HepG2 (cell line): ENCODE measurements at regions not wholly inside any gene's neighbourhood (a gene's known extent, or its start where the extent isn't known, plus 50 kb on each side); places are given as distances from the start of the nearest gene placed in this dataset.

Experiments
- ATAC-seq: fragments of 200-7000 bp; cut with Tn5 transposase; 3 replicates; pipeline ENCODE4 v1.9.1; 2020; ENCODE audit warnings: mild to moderate bottlenecking, moderate library complexity
- BruUV-seq: library from RNA; stranded (reverse); fragments of 400-500 nt; replicated peaks from 2 replicates; lab custom pipeline; 2021; lab: Mats Ljungman, UMichigan
- CTCF ChIA-PET: fragments of 300-600 bp; formaldehyde crosslinking; extraction: SDS; loops from one replicate; lab custom pipeline; 2021; ENCODE audit warnings: low total read pairs, inconsistent platforms, low intra/inter-chr PET ratio; lab: Yijun Ruan, JAX
- POLR2A ChIA-PET: fragments of 350-600 bp; sonication (Branson Sonifier 250); formaldehyde crosslinking; loops from one replicate; lab custom pipeline; 2020; ENCODE audit warnings: antibody characterized with exemption, inconsistent platforms; lab: Yijun Ruan, JAX
- DNase-seq: peaks from one replicate; pipeline ENCODE4 v3.0.0-alpha.2; 2015; ENCODE audit warnings: low spot score
- FAIRE-seq: peaks from 3 replicates; lab custom pipeline; 2011; peaks lifted over from hg19 to GRCh38; lab: Jason Lieb, UNC
- H2AFZ ChIP-seq: one replicate; pipeline ENCODE4 v1.6.1; 2011; ENCODE audit warnings: low read length, inconsistent platforms
- H3K27ac ChIP-seq: fragments of 300-600 bp; 3 replicates; pipeline ENCODE4 v1.8.0; 2011; ENCODE audit warnings: mixed run types, mild to moderate bottlenecking, mixed read lengths, low read length, inconsistent platforms; ENCODE audit not compliant: insufficient read depth; ENCODE audit errors: extremely low read length
- H3K27me3 ChIP-seq, 2 experiments: fragments of 200-600 bp in 1 of 2; 2 replicates in 1 of 2; 3 replicates in 1 of 2; pipeline versions ENCODE4 v1.6.0 to v1.8.0; 2011; ENCODE audit warnings: low read length in 2 of 2, mild to moderate bottlenecking in 2 of 2, moderate library complexity in 2 of 2, inconsistent platforms in 1 of 2; ENCODE audit not compliant: insufficient read depth in 2 of 2, control insufficient read depth in 1 of 2
- H3K36me3 ChIP-seq, 2 experiments: fragments of 200-600 bp in 1 of 2; replicated peaks in 1 of 2; 2 replicates in 1 of 2; 3 replicates in 1 of 2; pipeline versions ENCODE4 v1.5.1 to v1.8.0; 2011; ENCODE audit warnings: low read length in 2 of 2, inconsistent platforms in 1 of 2; ENCODE audit not compliant: insufficient read depth in 2 of 2, control insufficient read depth in 1 of 2
- H3K4me1 ChIP-seq: 2 replicates; pipeline ENCODE4 v1.5.1; 2012; ENCODE audit warnings: low read length, inconsistent platforms; ENCODE audit not compliant: insufficient read depth
- H3K4me2 ChIP-seq: 2 replicates; pipeline ENCODE4 v1.6.0; 2011; ENCODE audit warnings: low read depth, low read length, inconsistent platforms
- H3K4me3 ChIP-seq, 3 experiments: fragments of 200-600 bp in 1 of 3; sonication (generic), shearing (Covaris generic) in 1 of 3; replicated peaks in 1 of 3; 2 replicates each; pipeline ENCODE4 v1.5.1; 2011 to 2016; ENCODE audit warnings: low read length in 3 of 3, inconsistent platforms in 2 of 3, low read depth in 2 of 3, mild to moderate bottlenecking in 2 of 3, control low read depth in 1 of 3, mixed read lengths in 1 of 3; ENCODE audit not compliant: insufficient read depth in 1 of 3
- H3K79me2 ChIP-seq: one replicate; pipeline ENCODE4 v1.6.1; 2011; ENCODE audit warnings: low read length, inconsistent platforms; ENCODE audit not compliant: insufficient read depth
- H3K9ac ChIP-seq: 2 replicates; pipeline ENCODE4 v1.6.0; 2011; ENCODE audit warnings: mild to moderate bottlenecking, low read depth, low read length, inconsistent platforms; ENCODE audit not compliant: insufficient read depth
- H3K9me3 ChIP-seq: 2 replicates; pipeline ENCODE4 v1.5.1; 2012; ENCODE audit warnings: mild to moderate bottlenecking, low read length
- H4K20me1 ChIP-seq: 2 replicates; pipeline ENCODE4 v1.6.0; 2011; ENCODE audit warnings: inconsistent platforms, mild to moderate bottlenecking, low read length, moderate library complexity; ENCODE audit not compliant: insufficient read depth
- CEBPG ChIP-seq: IDR thresholded peaks from 2 replicates; pipeline ENCODE4 v1.6.1; 2016
- DMTF1 ChIP-seq: sonication (generic); formaldehyde crosslinking; IDR thresholded peaks from 2 replicates; pipeline ENCODE4 v1.4.0; 2020; ENCODE audit warnings: mild to moderate bottlenecking, missing genetic modification reagents
- FUBP1 ChIP-seq: sonication (generic); formaldehyde crosslinking; IDR thresholded peaks from 2 replicates; pipeline ENCODE4 v1.5.1; 2020; ENCODE audit warnings: missing genetic modification reagents, mild to moderate bottlenecking, borderline replicate concordance
- JDP2 ChIP-seq: sonication (generic); formaldehyde crosslinking; IDR thresholded peaks from 2 replicates; pipeline ENCODE4 v1.8.1; 2022; ENCODE audit warnings: missing genetic modification reagents, borderline replicate concordance
- NR0B2 ChIP-seq: sonication (generic); formaldehyde crosslinking; IDR thresholded peaks from 2 replicates; pipeline ENCODE4 v1.4.0; 2020; ENCODE audit warnings: mild to moderate bottlenecking, missing genetic modification reagents
- NR1H2 ChIP-seq: sonication (generic); formaldehyde crosslinking; IDR thresholded peaks from 2 replicates; pipeline ENCODE4 v1.8.1; 2022; ENCODE audit warnings: low read depth, missing genetic modification reagents, borderline replicate concordance
- TBP ChIP-seq: sonication (generic); formaldehyde crosslinking; IDR thresholded peaks from 2 replicates; pipeline ENCODE4 v1.5.0; 2020; ENCODE audit warnings: missing genetic modification reagents
- XRCC5 ChIP-seq: fragments of 200-400 bp; formaldehyde crosslinking; optimal IDR thresholded peaks from 2 replicates; pipeline ENCODE3; 2017; ENCODE audit warnings: mild to moderate bottlenecking, low read length
- ZMYM3 ChIP-seq: sonication (generic); formaldehyde crosslinking; IDR thresholded peaks from 2 replicates; pipeline ENCODE4 v1.5.1; 2020; ENCODE audit warnings: mild to moderate bottlenecking, missing genetic modification reagents
- ZNF143 ChIP-seq: sonication (generic); formaldehyde crosslinking; IDR thresholded peaks from 2 replicates; pipeline ENCODE4 v1.4.0; 2020; ENCODE audit warnings: missing genetic modification reagents
- ZNF253 ChIP-seq: sonication (generic); formaldehyde crosslinking; IDR thresholded peaks from 2 replicates; pipeline ENCODE4 v1.8.0; 2022; ENCODE audit warnings: mild to moderate bottlenecking, missing genetic modification reagents, borderline replicate concordance
- ZNF329 ChIP-seq: sonication (generic); formaldehyde crosslinking; IDR thresholded peaks from 2 replicates; pipeline ENCODE4 v1.9.0; 2021; ENCODE audit warnings: low read depth, mild to moderate bottlenecking, missing genetic modification reagents
- ZNF331 ChIP-seq: sonication (generic); formaldehyde crosslinking; IDR thresholded peaks from 2 replicates; pipeline ENCODE4 v1.4.0; 2020; ENCODE audit warnings: missing genetic modification reagents
- ZNF350 ChIP-seq: sonication (generic); formaldehyde crosslinking; IDR thresholded peaks from 2 replicates; pipeline ENCODE4 v1.4.0; 2020; ENCODE audit warnings: mild to moderate bottlenecking, low read depth, missing genetic modification reagents, borderline replicate concordance
- ZNF432 ChIP-seq: sonication (generic); formaldehyde crosslinking; IDR thresholded peaks from 2 replicates; pipeline ENCODE4 v1.5.0; 2020; ENCODE audit warnings: missing genetic modification reagents, mild to moderate bottlenecking, borderline replicate concordance
- ZNF546 ChIP-seq: sonication (generic); formaldehyde crosslinking; conservative IDR thresholded peaks from 2 replicates; pipeline ENCODE4 v1.8.1; 2023; ENCODE audit warnings: mild to moderate bottlenecking, missing genetic modification reagents
- WGBS: methylation state at CpG from one replicate; pipeline ENCODE4 v1.1.6; 2017; ENCODE audit warnings: low lambda C conversion rate; 5-methylcytosine and 5-hydroxymethylcytosine counted together
- in situ Hi-C: cut with HindIII; loops from 2 replicates; pipeline ENCODE4 v1.10.0; 2017; ENCODE audit warnings: low pct_unique_long_range_greater_than_20kb; ENCODE audit not compliant: extremely low pct_ligation_motif_present
- intact Hi-C: fragments of 100-400 bp; cut with micrococcal nuclease; formaldehyde crosslinking; loops from one replicate; pipeline ENCODE4 v1.10.0; 2022; ENCODE audit not compliant: unreplicated experiment

GRCh38 chr9:12631866-12632265 lies 61.3 kb upstream of the TYRP1 start (continued):
- no peak for TF ChIP-seq NR0B2 (CRISPR knock-in tag)

GRCh38 chr9:12633016-12633765 lies 60.0 kb upstream of the TYRP1 start:
- Histone ChIP-seq H2AFZ (no peak overlapping the region), H3K27ac (no peak overlapping the region), H3K79me2 (no peaks in the 10 kb centered on the region), H4K20me1 (no peaks in the 10 kb centered on the region), H3K4me1 (no peaks in the 10 kb centered on the region), H3K9ac (no peak overlapping the region), H3K27me3 (no peaks in the 10 kb centered on the region), H3K4me2 (no peak overlapping the region), H3K36me3 (no peaks in the 10 kb centered on the region), H3K9me3 (no peaks in the 10 kb centered on the region), H3K4me3 (no peak overlapping the region)
- no TSS peak for BruUV-seq
- FAIRE-seq, result no peak
- ChIA-PET CTCF (no interaction called here), POLR2A (no interaction called here)
- no peak for DNase-seq
- no peak for ATAC-seq
- WGBS, result 5% methylated on average over 6 of the region's 9 CpGs
- in situ Hi-C loops (no loop called here), intact Hi-C loops (no loop called here)
- TF ChIP-seq ZNF432 (no peak), JDP2 (CRISPR knock-in tag) (no peak), TBP (CRISPR knock-in tag) (no peak), ZMYM3 (CRISPR knock-in tag) (no peak), ZNF331 (CRISPR knock-in tag) (no peak), ZNF350 (no peak), CEBPG (CRISPR knock-in tag) (no peak), ZNF546 (no peak), DMTF1 (CRISPR knock-in tag) (no peak), ZNF143 (no peak), FUBP1 (CRISPR knock-in tag) (no peak), XRCC5 (no peak), ZNF253 (no peak), NR1H2 (CRISPR knock-in tag) (no peak), ZNF329 (no peak)
